ENCODE measurements at regions not wholly inside any gene's neighbourhood (a gene's known extent, or its start where the extent isn't known, plus 50 kb on each side); places are given as distances from the start of the nearest gene placed in this dataset.

DNA sequence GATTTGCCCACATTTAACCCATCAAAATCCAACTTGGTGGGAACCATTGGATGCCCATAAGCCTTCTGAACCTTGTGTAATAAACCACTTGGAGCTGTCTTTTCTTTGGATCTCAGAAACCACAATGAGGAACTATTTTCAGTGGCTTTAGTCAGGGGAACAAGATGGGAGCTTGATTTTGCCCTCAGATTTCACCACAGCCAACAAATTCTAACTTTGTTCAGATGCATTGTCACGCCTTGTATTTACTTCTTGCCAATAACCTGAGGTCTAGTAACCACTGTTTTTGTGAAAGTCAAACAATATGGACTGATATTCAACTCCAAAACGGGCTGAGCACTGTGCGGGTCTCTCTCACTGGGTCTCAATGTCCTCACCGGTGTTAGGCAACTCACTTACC, 508.2 kb downstream of the TNS1 start (continued):
- TF ChIP-seq, protein P1, sequence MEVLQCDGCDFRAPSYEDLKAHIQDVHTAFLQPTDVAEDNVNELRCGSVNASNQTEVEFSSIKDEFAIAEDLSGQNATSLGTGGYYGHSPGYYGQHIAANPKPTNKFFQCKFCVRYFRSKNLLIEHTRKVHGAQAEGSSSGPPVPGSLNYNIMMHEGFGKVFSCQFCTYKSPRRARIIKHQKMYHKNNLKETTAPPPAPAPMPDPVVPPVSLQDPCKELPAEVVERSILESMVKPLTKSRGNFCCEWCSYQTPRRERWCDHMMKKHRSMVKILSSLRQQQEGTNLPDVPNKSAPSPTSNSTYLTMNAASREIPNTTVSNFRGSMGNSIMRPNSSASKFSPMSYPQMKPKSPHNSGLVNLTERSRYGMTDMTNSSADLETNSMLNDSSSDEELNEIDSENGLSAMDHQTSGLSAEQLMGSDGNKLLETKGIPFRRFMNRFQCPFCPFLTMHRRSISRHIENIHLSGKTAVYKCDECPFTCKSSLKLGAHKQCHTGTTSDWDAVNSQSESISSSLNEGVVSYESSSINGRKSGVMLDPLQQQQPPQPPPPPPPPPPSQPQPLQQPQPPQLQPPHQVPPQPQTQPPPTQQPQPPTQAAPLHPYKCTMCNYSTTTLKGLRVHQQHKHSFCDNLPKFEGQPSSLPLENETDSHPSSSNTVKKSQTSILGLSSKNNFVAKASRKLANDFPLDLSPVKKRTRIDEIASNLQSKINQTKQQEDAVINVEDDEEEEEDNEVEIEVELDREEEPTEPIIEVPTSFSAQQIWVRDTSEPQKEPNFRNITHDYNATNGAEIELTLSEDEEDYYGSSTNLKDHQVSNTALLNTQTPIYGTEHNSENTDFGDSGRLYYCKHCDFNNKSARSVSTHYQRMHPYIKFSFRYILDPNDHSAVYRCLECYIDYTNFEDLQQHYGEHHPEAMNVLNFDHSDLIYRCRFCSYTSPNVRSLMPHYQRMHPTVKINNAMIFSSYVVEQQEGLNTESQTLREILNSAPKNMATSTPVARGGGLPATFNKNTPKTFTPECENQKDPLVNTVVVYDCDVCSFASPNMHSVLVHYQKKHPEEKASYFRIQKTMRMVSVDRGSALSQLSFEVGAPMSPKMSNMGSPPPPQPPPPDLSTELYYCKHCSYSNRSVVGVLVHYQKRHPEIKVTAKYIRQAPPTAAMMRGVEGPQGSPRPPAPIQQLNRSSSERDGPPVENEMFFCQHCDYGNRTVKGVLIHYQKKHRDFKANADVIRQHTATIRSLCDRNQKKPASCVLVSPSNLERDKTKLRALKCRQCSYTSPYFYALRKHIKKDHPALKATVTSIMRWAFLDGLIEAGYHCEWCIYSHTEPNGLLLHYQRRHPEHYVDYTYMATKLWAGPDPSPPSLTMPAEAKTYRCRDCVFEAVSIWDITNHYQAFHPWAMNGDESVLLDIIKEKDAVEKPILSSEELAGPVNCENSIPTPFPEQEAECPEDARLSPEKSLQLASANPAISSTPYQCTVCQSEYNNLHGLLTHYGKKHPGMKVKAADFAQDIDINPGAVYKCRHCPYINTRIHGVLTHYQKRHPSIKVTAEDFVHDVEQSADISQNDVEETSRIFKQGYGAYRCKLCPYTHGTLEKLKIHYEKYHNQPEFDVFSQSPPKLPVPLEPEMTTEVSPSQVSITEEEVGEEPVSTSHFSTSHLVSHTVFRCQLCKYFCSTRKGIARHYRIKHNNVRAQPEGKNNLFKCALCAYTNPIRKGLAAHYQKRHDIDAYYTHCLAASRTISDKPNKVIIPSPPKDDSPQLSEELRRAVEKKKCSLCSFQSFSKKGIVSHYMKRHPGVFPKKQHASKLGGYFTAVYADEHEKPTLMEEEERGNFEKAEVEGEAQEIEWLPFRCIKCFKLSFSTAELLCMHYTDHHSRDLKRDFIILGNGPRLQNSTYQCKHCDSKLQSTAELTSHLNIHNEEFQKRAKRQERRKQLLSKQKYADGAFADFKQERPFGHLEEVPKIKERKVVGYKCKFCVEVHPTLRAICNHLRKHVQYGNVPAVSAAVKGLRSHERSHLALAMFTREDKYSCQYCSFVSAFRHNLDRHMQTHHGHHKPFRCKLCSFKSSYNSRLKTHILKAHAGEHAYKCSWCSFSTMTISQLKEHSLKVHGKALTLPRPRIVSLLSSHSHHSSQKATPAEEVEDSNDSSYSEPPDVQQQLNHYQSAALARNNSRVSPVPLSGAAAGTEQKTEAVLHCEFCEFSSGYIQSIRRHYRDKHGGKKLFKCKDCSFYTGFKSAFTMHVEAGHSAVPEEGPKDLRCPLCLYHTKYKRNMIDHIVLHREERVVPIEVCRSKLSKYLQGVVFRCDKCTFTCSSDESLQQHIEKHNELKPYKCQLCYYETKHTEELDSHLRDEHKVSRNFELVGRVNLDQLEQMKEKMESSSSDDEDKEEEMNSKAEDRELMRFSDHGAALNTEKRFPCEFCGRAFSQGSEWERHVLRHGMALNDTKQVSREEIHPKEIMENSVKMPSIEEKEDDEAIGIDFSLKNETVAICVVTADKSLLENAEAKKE (CRISPR knock-in tag; IDR thresholded peaks at IDR 0.05): no peak
- TF ChIP-seq STAT1 (IDR thresholded peaks at IDR 0.05; ENCODE audit: unreplicated experiment) (no peak), EZH2phosphoT487 (IDR thresholded peaks at IDR 0.05; ENCODE audit: unreplicated experiment) (no peak), JUNB (IDR thresholded peaks at IDR 0.05; ENCODE audit: unreplicated experiment) (no peak), ZNF114 (CRISPR knock-in tag; IDR thresholded peaks at IDR 0.05) (no peak)

DNA sequence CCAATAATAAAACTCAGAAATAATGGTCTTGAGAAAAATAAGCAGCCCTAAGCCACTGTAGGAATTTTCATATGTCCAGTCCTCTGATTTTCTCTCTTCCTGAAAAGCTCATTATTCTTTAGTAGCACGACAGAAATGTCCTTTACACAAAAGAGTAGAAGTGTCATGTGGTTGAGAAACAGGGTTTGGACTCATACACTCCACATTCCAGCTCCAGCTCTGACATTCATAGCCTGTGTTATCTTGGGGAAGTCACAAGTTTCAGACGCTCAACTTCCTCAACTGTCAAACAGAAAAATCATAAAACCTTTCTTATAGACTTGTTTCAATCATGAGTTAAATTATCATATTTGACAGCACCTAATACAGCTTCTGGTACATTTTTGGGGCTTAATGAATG, 511.5 kb downstream of the TNS1 start:
- H3K4me3 ChIP-seq: no peak overlapping the region
- no peaks in the 10 kb centered on the region for H3K27me3 ChIP-seq (ENCODE audit: insufficient read depth)
- no peak overlapping the region for H2AFZ ChIP-seq
- no peaks in the 10 kb centered on the region for H4K20me1 ChIP-seq (replicated peaks; ENCODE audit: insufficient read depth)
- no peaks in the 10 kb centered on the region for H3K79me2 ChIP-seq (replicated peaks; ENCODE audit: insufficient read depth)
- no peak overlapping the region for H3K4me2 ChIP-seq
- no peak overlapping the region for H3K4me3 Mint-ChIP-seq
- H3F3A ChIP-seq (replicated peaks; ENCODE audit: low read depth): no peaks in the 10 kb centered on the region
- peaks cover 4% of the 10 kb centered on the region; the same call in 2 of the 3 replicates for H3K4me1 Mint-ChIP-seq
- no peak overlapping the region for H3K27ac ChIP-seq (ENCODE audit: low read depth)
- H3K27me3 Mint-ChIP-seq (ENCODE audit: insufficient read depth, low read depth, poor library complexity): peaks cover 4% of the 10 kb centered on the region
- no peak overlapping the region for H3K27ac Mint-ChIP-seq
- H3K36me3 ChIP-seq (ENCODE audit: insufficient read depth): no peaks in the 10 kb centered on the region
- peaks cover 2% of the 10 kb centered on the region; the same call in 1 of the 2 replicates for H3K9me2 ChIP-seq (ENCODE audit: insufficient read depth)
- H3K9me3 Mint-ChIP-seq: no peaks in the 10 kb centered on the region; the same call in 2 of the 3 replicates
- ATAC-seq (no peak), DNase-seq (ENCODE audit: low spot score) (no peak)
- no peaks in the 10 kb centered on the region; the same call in 1 of the 2 replicates for H3K4me1 ChIP-seq (ENCODE audit: insufficient read depth)
- no peaks in the 10 kb centered on the region for H3K36me3 Mint-ChIP-seq (ENCODE audit: low read depth)
- TF ChIP-seq EZH2phosphoT487 (IDR thresholded peaks at IDR 0.05; ENCODE audit: unreplicated experiment): no peak
- TF ChIP-seq, protein P2, sequence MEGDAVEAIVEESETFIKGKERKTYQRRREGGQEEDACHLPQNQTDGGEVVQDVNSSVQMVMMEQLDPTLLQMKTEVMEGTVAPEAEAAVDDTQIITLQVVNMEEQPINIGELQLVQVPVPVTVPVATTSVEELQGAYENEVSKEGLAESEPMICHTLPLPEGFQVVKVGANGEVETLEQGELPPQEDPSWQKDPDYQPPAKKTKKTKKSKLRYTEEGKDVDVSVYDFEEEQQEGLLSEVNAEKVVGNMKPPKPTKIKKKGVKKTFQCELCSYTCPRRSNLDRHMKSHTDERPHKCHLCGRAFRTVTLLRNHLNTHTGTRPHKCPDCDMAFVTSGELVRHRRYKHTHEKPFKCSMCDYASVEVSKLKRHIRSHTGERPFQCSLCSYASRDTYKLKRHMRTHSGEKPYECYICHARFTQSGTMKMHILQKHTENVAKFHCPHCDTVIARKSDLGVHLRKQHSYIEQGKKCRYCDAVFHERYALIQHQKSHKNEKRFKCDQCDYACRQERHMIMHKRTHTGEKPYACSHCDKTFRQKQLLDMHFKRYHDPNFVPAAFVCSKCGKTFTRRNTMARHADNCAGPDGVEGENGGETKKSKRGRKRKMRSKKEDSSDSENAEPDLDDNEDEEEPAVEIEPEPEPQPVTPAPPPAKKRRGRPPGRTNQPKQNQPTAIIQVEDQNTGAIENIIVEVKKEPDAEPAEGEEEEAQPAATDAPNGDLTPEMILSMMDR (conservative IDR thresholded peaks at IDR 0.05; ENCODE audit: low read depth in 2 of 2): no peak
- TF ChIP-seq ZNF331 (CRISPR knock-in tag; IDR thresholded peaks at IDR 0.05; ENCODE audit: low read depth): no peak
- TF ChIP-seq EZH2 (IDR thresholded peaks at IDR 0.05; ENCODE audit: low read depth, unreplicated experiment): no peak
- TF ChIP-seq, protein P1 (CRISPR knock-in tag; IDR thresholded peaks at IDR 0.05): no peak
- TF ChIP-seq JUNB (IDR thresholded peaks at IDR 0.05; ENCODE audit: unreplicated experiment): no peak
- no peak for TF ChIP-seq STAT1 (IDR thresholded peaks at IDR 0.05; ENCODE audit: unreplicated experiment)
